ENCODE measurements at regions not wholly inside any gene's neighbourhood (a gene's known extent, or its start where the extent isn't known, plus 50 kb on each side); places are given as distances from the start of the nearest gene placed in this dataset.
"Not testable (repeated sequence)": the region's sequence is repeated elsewhere in the genome, so short reads cannot be mapped to it uniquely, and the experiment has no call there.

GRCh38 chr9:31061592-31061991 is 1322.9 kb upstream of the ACO1 start:
- H3K4me3 ChIP-seq (ENCODE audit: control insufficient read depth in 1 of 7, extremely low read depth in 1 of 7, insufficient read depth in 4 of 7, low read depth in 2 of 7, low read length in 6 of 7); POLR2A ChIA-PET; DNase-seq; H3K36me3 ChIP-seq (ENCODE audit: control insufficient read depth in 4 of 4, insufficient read depth in 4 of 4, low read length in 3 of 4); H3K9me3 ChIP-seq (ENCODE audit: control extremely low read depth in 1 of 5, control insufficient read depth in 4 of 5, insufficient read depth in 2 of 5, low read depth in 1 of 5, low read length in 4 of 5); CTCF ChIA-PET; H3K27me3 ChIP-seq (replicated peaks in 2 of 5; ENCODE audit: control insufficient read depth in 4 of 5, insufficient read depth in 5 of 5, low read length in 4 of 5); H3K4me1 ChIP-seq (ENCODE audit: control extremely low read depth in 1 of 4, control insufficient read depth in 4 of 4, insufficient read depth in 4 of 4, low read length in 3 of 4); H3K27ac ChIP-seq (ENCODE audit: insufficient read depth in 1 of 2, low read depth in 1 of 2, low read length in 2 of 2, poor library complexity in 1 of 2, severe bottlenecking in 2 of 2): not testable (repeated sequence)
- 79% methylated on average over 13 of the region's 15 CpGs for WGBS (ENCODE audit: insufficient coverage)

- no peaks in the 10 kb centered on the region for H3K36me3 ChIP-seq (ENCODE audit: control insufficient read depth in 4 of 4, insufficient read depth in 4 of 4, low read length in 3 of 4)
- no peaks in the 10 kb centered on the region for H3K4me1 ChIP-seq (ENCODE audit: control extremely low read depth in 1 of 4, control insufficient read depth in 4 of 4, insufficient read depth in 4 of 4, low read length in 3 of 4)
- 100% methylated on average over 1 of the region's 3 CpGs for WGBS (ENCODE audit: insufficient coverage)
- no peaks in the 10 kb centered on the region for H3K9me3 ChIP-seq (ENCODE audit: control extremely low read depth in 1 of 5, control insufficient read depth in 4 of 5, insufficient read depth in 2 of 5, low read depth in 1 of 5, low read length in 4 of 5)
- H3K4me3 ChIP-seq (ENCODE audit: control insufficient read depth in 1 of 7, extremely low read depth in 1 of 7, insufficient read depth in 4 of 7, low read depth in 2 of 7, low read length in 6 of 7), result no peak overlapping the region
- CTCF ChIA-PET, result no interaction called here
- POLR2A ChIA-PET, result no interaction called here
- no peak overlapping the region for H3K27ac ChIP-seq (ENCODE audit: insufficient read depth in 1 of 2, low read depth in 1 of 2, low read length in 2 of 2, poor library complexity in 1 of 2, severe bottlenecking in 2 of 2)
- no peak for DNase-seq
- H3K27me3 ChIP-seq (replicated peaks in 2 of 5; ENCODE audit: control insufficient read depth in 4 of 5, insufficient read depth in 5 of 5, low read length in 4 of 5), result no peaks in the 10 kb centered on the region
Measured at GRCh38 chr9:31065691-31066090, 1318.8 kb upstream of the ACO1 start.

- Histone ChIP-seq H3K4me1 (ENCODE audit: control extremely low read depth in 1 of 4, control insufficient read depth in 4 of 4, insufficient read depth in 4 of 4, low read length in 3 of 4) (no peaks in the 10 kb centered on the region), H3K27me3 (replicated peaks in 2 of 5; ENCODE audit: control insufficient read depth in 4 of 5, insufficient read depth in 5 of 5, low read length in 4 of 5) (no peaks in the 10 kb centered on the region), H3K9me3 (ENCODE audit: control extremely low read depth in 1 of 5, control insufficient read depth in 4 of 5, insufficient read depth in 2 of 5, low read depth in 1 of 5, low read length in 4 of 5) (no peaks in the 10 kb centered on the region), H3K36me3 (ENCODE audit: control insufficient read depth in 4 of 4, insufficient read depth in 4 of 4, low read length in 3 of 4) (no peaks in the 10 kb centered on the region), H3K27ac (ENCODE audit: insufficient read depth in 1 of 2, low read depth in 1 of 2, low read length in 2 of 2, poor library complexity in 1 of 2, severe bottlenecking in 2 of 2) (no peak overlapping the region), H3K4me3 (ENCODE audit: control insufficient read depth in 1 of 7, extremely low read depth in 1 of 7, insufficient read depth in 4 of 7, low read depth in 2 of 7, low read length in 6 of 7) (no peak overlapping the region)
- ChIA-PET POLR2A (no interaction called here), CTCF (no interaction called here)
- DNase-seq, result no peak
- 60% methylated on average over 2 of the region's 2 CpGs for WGBS (ENCODE audit: insufficient coverage)
Measured at GRCh38 chr9:31067418-31067817, 1317.0 kb upstream of the ACO1 start.

GRCh38 chr9:31071606-31072286 is 1312.7 kb upstream of the ACO1 start:
- POLR2A ChIA-PET, result no interaction called here
- CTCF ChIA-PET, result no interaction called here

GRCh38 chr9:31078175-31078574 is 1306.3 kb upstream of the ACO1 start:
- WGBS (ENCODE audit: insufficient coverage), result 100% methylated on average over 1 of the region's 2 CpGs
- no peaks in the 10 kb centered on the region for H3K36me3 ChIP-seq (ENCODE audit: control insufficient read depth in 4 of 4, insufficient read depth in 4 of 4, low read length in 3 of 4)
- H3K27ac ChIP-seq (ENCODE audit: insufficient read depth in 1 of 2, low read depth in 1 of 2, low read length in 2 of 2, poor library complexity in 1 of 2, severe bottlenecking in 2 of 2), result no peak overlapping the region
- no peak for DNase-seq
- no peaks in the 10 kb centered on the region for H3K9me3 ChIP-seq (ENCODE audit: control extremely low read depth in 1 of 5, control insufficient read depth in 4 of 5, insufficient read depth in 2 of 5, low read depth in 1 of 5, low read length in 4 of 5)
- POLR2A ChIA-PET, result no interaction called here
- H3K4me1 ChIP-seq (ENCODE audit: control extremely low read depth in 1 of 4, control insufficient read depth in 4 of 4, insufficient read depth in 4 of 4, low read length in 3 of 4), result no peaks in the 10 kb centered on the region
- no peaks in the 10 kb centered on the region for H3K27me3 ChIP-seq (replicated peaks in 2 of 5; ENCODE audit: control insufficient read depth in 4 of 5, insufficient read depth in 5 of 5, low read length in 4 of 5)
- CTCF ChIA-PET, result no interaction called here
- no peak overlapping the region for H3K4me3 ChIP-seq (ENCODE audit: control insufficient read depth in 1 of 7, extremely low read depth in 1 of 7, insufficient read depth in 4 of 7, low read depth in 2 of 7, low read length in 6 of 7)

More at GRCh38 chr9:31071606-31072286, 1312.7 kb upstream of the ACO1 start:
- no peak overlapping the region for H3K4me3 ChIP-seq (ENCODE audit: control insufficient read depth in 1 of 7, extremely low read depth in 1 of 7, insufficient read depth in 4 of 7, low read depth in 2 of 7, low read length in 6 of 7)
- 92% methylated on average over 22 of the region's 23 CpGs for WGBS (ENCODE audit: insufficient coverage)
- no peak overlapping the region for H3K27ac ChIP-seq (ENCODE audit: insufficient read depth in 1 of 2, low read depth in 1 of 2, low read length in 2 of 2, poor library complexity in 1 of 2, severe bottlenecking in 2 of 2)
- no peak for DNase-seq
- H3K36me3 ChIP-seq (ENCODE audit: control insufficient read depth in 4 of 4, insufficient read depth in 4 of 4, low read length in 3 of 4), result no peaks in the 10 kb centered on the region
- no peaks in the 10 kb centered on the region for H3K4me1 ChIP-seq (ENCODE audit: control extremely low read depth in 1 of 4, control insufficient read depth in 4 of 4, insufficient read depth in 4 of 4, low read length in 3 of 4)
- no peaks in the 10 kb centered on the region for H3K9me3 ChIP-seq (ENCODE audit: control extremely low read depth in 1 of 5, control insufficient read depth in 4 of 5, insufficient read depth in 2 of 5, low read depth in 1 of 5, low read length in 4 of 5)
- H3K27me3 ChIP-seq (replicated peaks in 2 of 5; ENCODE audit: control insufficient read depth in 4 of 5, insufficient read depth in 5 of 5, low read length in 4 of 5), result no peaks in the 10 kb centered on the region

GRCh38 chr9:31084350-31084749 is 1300.1 kb upstream of the ACO1 start:
- ChIA-PET CTCF (no interaction called here), POLR2A (no interaction called here)
- Histone ChIP-seq H3K4me1 (ENCODE audit: control extremely low read depth in 1 of 4, control insufficient read depth in 4 of 4, insufficient read depth in 4 of 4, low read length in 3 of 4) (no peaks in the 10 kb centered on the region), H3K4me3 (ENCODE audit: control insufficient read depth in 1 of 7, extremely low read depth in 1 of 7, insufficient read depth in 4 of 7, low read depth in 2 of 7, low read length in 6 of 7) (no peak overlapping the region), H3K9me3 (ENCODE audit: control extremely low read depth in 1 of 5, control insufficient read depth in 4 of 5, insufficient read depth in 2 of 5, low read depth in 1 of 5, low read length in 4 of 5) (no peaks in the 10 kb centered on the region), H3K36me3 (ENCODE audit: control insufficient read depth in 4 of 4, insufficient read depth in 4 of 4, low read length in 3 of 4) (no peaks in the 10 kb centered on the region), H3K27me3 (replicated peaks in 2 of 5; ENCODE audit: control insufficient read depth in 4 of 5, insufficient read depth in 5 of 5, low read length in 4 of 5) (no peaks in the 10 kb centered on the region), H3K27ac (ENCODE audit: insufficient read depth in 1 of 2, low read depth in 1 of 2, low read length in 2 of 2, poor library complexity in 1 of 2, severe bottlenecking in 2 of 2) (no peak overlapping the region)
- DNase-seq, result no peak
- no CpG with 5 or more reads among the region's 4 CpGs for WGBS (ENCODE audit: insufficient coverage)

- CTCF ChIA-PET, result no interaction called here
- POLR2A ChIA-PET, result no interaction called here
Measured at GRCh38 chr9:31089549-31090221, 1294.8 kb upstream of the ACO1 start.

More at GRCh38 chr9:31089549-31090221, 1294.8 kb upstream of the ACO1 start:
- H3K9me3 ChIP-seq (ENCODE audit: control extremely low read depth in 1 of 5, control insufficient read depth in 4 of 5, insufficient read depth in 2 of 5, low read depth in 1 of 5, low read length in 4 of 5), result no peaks in the 10 kb centered on the region
- no peaks in the 10 kb centered on the region for H3K36me3 ChIP-seq (ENCODE audit: control insufficient read depth in 4 of 4, insufficient read depth in 4 of 4, low read length in 3 of 4)
- no peaks in the 10 kb centered on the region for H3K4me1 ChIP-seq (ENCODE audit: control extremely low read depth in 1 of 4, control insufficient read depth in 4 of 4, insufficient read depth in 4 of 4, low read length in 3 of 4)
- no peak for DNase-seq
- H3K27ac ChIP-seq (ENCODE audit: insufficient read depth in 1 of 2, low read depth in 1 of 2, low read length in 2 of 2, poor library complexity in 1 of 2, severe bottlenecking in 2 of 2), result no peak overlapping the region
- H3K4me3 ChIP-seq (ENCODE audit: control insufficient read depth in 1 of 7, extremely low read depth in 1 of 7, insufficient read depth in 4 of 7, low read depth in 2 of 7, low read length in 6 of 7), result no peak overlapping the region
- H3K27me3 ChIP-seq (replicated peaks in 2 of 5; ENCODE audit: control insufficient read depth in 4 of 5, insufficient read depth in 5 of 5, low read length in 4 of 5), result no peaks in the 10 kb centered on the region
